ENCODE measurements at regions not wholly inside any gene's neighbourhood (a gene's known extent, or its start where the extent isn't known, plus 50 kb on each side); places are given as distances from the start of the nearest gene placed in this dataset.

GRCh38 chr6:5904532-5904931, 102.2 kb downstream of the NRN1 start:
- no peak for DNase-seq
- Mint-ChIP-seq H3K4me1 (no peaks in the 10 kb centered on the region), H3K27me3 (ENCODE audit: insufficient read depth) (no peaks in the 10 kb centered on the region), H3K4me3 (no peak overlapping the region), H3K9me3 (no peaks in the 10 kb centered on the region), H3K36me3 (ENCODE audit: low read depth) (no peaks in the 10 kb centered on the region), H3K27ac (no peak overlapping the region)
- Histone ChIP-seq H3K36me3 (ENCODE audit: control insufficient read depth, insufficient read depth, low read length) (no peaks in the 10 kb centered on the region), H3K27ac (ENCODE audit: low read depth, low read length) (no peak overlapping the region), H3K9me3 (ENCODE audit: control insufficient read depth, low read length) (no peaks in the 10 kb centered on the region), H3K27me3 (ENCODE audit: control insufficient read depth, insufficient read depth, low read length, poor library complexity, severe bottlenecking) (no peaks in the 10 kb centered on the region), H3K4me3 (ENCODE audit: low read length) (no peak overlapping the region), H3K9ac (ENCODE audit: extremely low read depth, low read length, poor library complexity, severe bottlenecking) (no peak overlapping the region), H3K4me1 (ENCODE audit: control insufficient read depth, insufficient read depth, low read length) (no peaks in the 10 kb centered on the region)
- 81 to 84% methylated on average over 3 to 4 of the region's 4 CpGs for WGBS, 2 experiments (ENCODE audit: insufficient coverage in 1 of 2, insufficient read length in 1 of 2)
- no peak for TF ChIP-seq CTCF (conservative IDR thresholded peaks at IDR 0.05)

- H3K4me1 ChIP-seq (ENCODE audit: control insufficient read depth, insufficient read depth, low read length): no peaks in the 10 kb centered on the region
- Mint-ChIP-seq H3K36me3 (ENCODE audit: low read depth) (no peaks in the 10 kb centered on the region), H3K4me3 (no peak overlapping the region), H3K9me3 (no peaks in the 10 kb centered on the region), H3K4me1 (no peaks in the 10 kb centered on the region), H3K27me3 (ENCODE audit: insufficient read depth) (peaks cover 11% of the 10 kb centered on the region), H3K27ac (no peak overlapping the region)
- H3K36me3 ChIP-seq (ENCODE audit: control insufficient read depth, insufficient read depth, low read length): no peaks in the 10 kb centered on the region
- WGBS, 2 experiments (ENCODE audit: insufficient coverage in 1 of 2, insufficient read length in 1 of 2): 90 to 100% methylated on average over 2 to 4 of the region's 4 CpGs
- TF ChIP-seq CTCF (conservative IDR thresholded peaks at IDR 0.05): no peak
- H3K27me3 ChIP-seq (ENCODE audit: control insufficient read depth, insufficient read depth, low read length, poor library complexity, severe bottlenecking): no peaks in the 10 kb centered on the region
- H3K4me3 ChIP-seq (ENCODE audit: low read length): no peak overlapping the region
- no peak for DNase-seq
- H3K9me3 ChIP-seq (ENCODE audit: control insufficient read depth, low read length): no peaks in the 10 kb centered on the region
- H3K9ac ChIP-seq (ENCODE audit: extremely low read depth, low read length, poor library complexity, severe bottlenecking): no peak overlapping the region
- H3K27ac ChIP-seq (ENCODE audit: low read depth, low read length): no peak overlapping the region
Measured at GRCh38 chr6:5899216-5900045, 107.3 kb downstream of the NRN1 start.

GRCh38 chr6:5898563-5898962, 108.2 kb downstream of the NRN1 start:
- H3K9me3 ChIP-seq (ENCODE audit: control insufficient read depth, low read length): no peaks in the 10 kb centered on the region
- TF ChIP-seq CTCF (conservative IDR thresholded peaks at IDR 0.05): peak; percentile 64
- H3K4me1 ChIP-seq (ENCODE audit: control insufficient read depth, insufficient read depth, low read length): no peaks in the 10 kb centered on the region
- H3K27ac ChIP-seq (ENCODE audit: low read depth, low read length): no peak overlapping the region
- H3K4me1 Mint-ChIP-seq: no peaks in the 10 kb centered on the region
- H3K4me3 ChIP-seq (ENCODE audit: low read length): no peak overlapping the region
- peak; percentile 66 for DNase-seq
- no peak overlapping the region for H3K9ac ChIP-seq (ENCODE audit: extremely low read depth, low read length, poor library complexity, severe bottlenecking)
- H3K9me3 Mint-ChIP-seq: no peaks in the 10 kb centered on the region
- no peaks in the 10 kb centered on the region for H3K36me3 Mint-ChIP-seq (ENCODE audit: low read depth)
- H3K27ac Mint-ChIP-seq: no peak overlapping the region
- peaks cover 11% of the 10 kb centered on the region for H3K27me3 Mint-ChIP-seq (ENCODE audit: insufficient read depth)
- no peaks in the 10 kb centered on the region for H3K36me3 ChIP-seq (ENCODE audit: control insufficient read depth, insufficient read depth, low read length)
- H3K27me3 ChIP-seq (ENCODE audit: control insufficient read depth, insufficient read depth, low read length, poor library complexity, severe bottlenecking): no peaks in the 10 kb centered on the region
- no peak overlapping the region for H3K4me3 Mint-ChIP-seq
- 84 to 91% methylated on average over 6 to 8 of the region's 8 CpGs for WGBS, 2 experiments (ENCODE audit: insufficient coverage in 1 of 2, insufficient read length in 1 of 2)

Data from endodermal cell (in vitro differentiated cells).